Spleen (tissue), 11 donors: ENCODE measurements at regions not wholly inside any gene's neighbourhood (a gene's known extent, or its start where the extent isn't known, plus 50 kb on each side); places are given as distances from the start of the nearest gene placed in this dataset.

Experiments used
- DNase-seq: peaks from one replicate; pipeline ENCODE4 v3.0.0-alpha.2; 2020
- H3K27ac ChIP-seq, 8 donors: fragments of 200-600 bp; sonication (generic) in 7 of 8; 1 replicate in 4 of 8; 2 replicates in 4 of 8; pipeline versions ENCODE4 v1.5.0 to v1.8.0; 2016 to 2021; ENCODE audit warnings: inconsistent platforms in 4 of 8, mild to moderate bottlenecking in 4 of 8, moderate library complexity in 1 of 8
- H3K27me3 ChIP-seq, 7 donors: fragments of 200-600 bp; sonication (generic) in 6 of 7; replicated peaks in 1 of 7; 1 replicate in 4 of 7; 2 replicates in 3 of 7; pipeline versions ENCODE4 v1.5.0 to v1.8.0; 2016 to 2021; ENCODE audit warnings: inconsistent platforms in 3 of 7, mild to moderate bottlenecking in 1 of 7
- H3K36me3 ChIP-seq, 6 donors: fragments of 200-600 bp; sonication (generic) in 5 of 6; 1 replicate in 4 of 6; 2 replicates in 2 of 6; pipeline versions ENCODE4 v1.5.0 to v1.8.0; 2016 to 2021; ENCODE audit warnings: inconsistent platforms in 2 of 6
- H3K4me1 ChIP-seq, 6 donors: fragments of 200-600 bp; sonication (generic) in 5 of 6; 1 replicate in 3 of 6; 2 replicates in 3 of 6; pipeline versions ENCODE4 v1.5.0 to v1.8.0; 2016 to 2021; ENCODE audit warnings: inconsistent platforms in 3 of 6
- H3K4me3 ChIP-seq, 8 donors: fragments of 200-600 bp; sonication (generic) in 7 of 8; 1 replicate in 4 of 8; 2 replicates in 4 of 8; pipeline versions ENCODE4 v1.5.0 to v1.8.0; 2016 to 2021; ENCODE audit warnings: inconsistent platforms in 4 of 8, mild to moderate bottlenecking in 4 of 8, moderate library complexity in 2 of 8
- H3K9me3 ChIP-seq, 8 donors: fragments of 200-600 bp; sonication (generic) in 7 of 8; 1 replicate in 4 of 8; 2 replicates in 4 of 8; pipeline versions ENCODE4 v1.5.0 to v1.8.0; 2016 to 2021; ENCODE audit warnings: inconsistent platforms in 4 of 8
- POLR2A ChIP-seq, 3 donors: fragments of 450-650 bp; IDR thresholded peaks; one replicate each; pipeline ENCODE4 v1.5.1; 2017; ENCODE audit warnings: antibody characterized with exemption in 3 of 3, mild to moderate bottlenecking in 1 of 3
- POLR2AphosphoS5 ChIP-seq, 3 donors: sonication (generic); formaldehyde crosslinking; IDR thresholded peaks; one replicate each; pipeline ENCODE4 v1.5.1; 2017; ENCODE audit warnings: antibody characterized with exemption in 3 of 3
- WGBS, 5 donors: extraction: QIAGEN DNeasy Blood & Tissue Kit in 3 of 5; methylation state at CpG; one replicate each; pipeline versions ENCODE4 v1.1.5 to v1.1.7; 2013 to 2018; 5-methylcytosine and 5-hydroxymethylcytosine counted together
- intact Hi-C: fragments of 100-400 bp; cut with DNase I; formaldehyde crosslinking; loops from one replicate; pipeline ENCODE4 v1.15.0; 2023; ENCODE audit warnings: low total_unique reads
- TF ChIP-seq, protein P1 (sequence below), 11 experiments: fragments of 200-600 bp in 7 of 11; fragments of 450-650 bp in 4 of 11; sonication (generic) in 4 of 11; IDR thresholded peaks in 8 of 11; conservative IDR thresholded peaks in 3 of 11; 1 replicate in 7 of 11; 2 replicates in 4 of 11; pipeline versions ENCODE4 v1.4.0 to v1.8.0; 2016 to 2021; ENCODE audit warnings: antibody characterized with exemption in 11 of 11, inconsistent platforms in 4 of 11, mild to moderate bottlenecking in 1 of 11
- donor health status: healthy with polysubstance abuse.
- donor health status: DM: no; HTN: no; CAD: no; lungs with moderate emphysema.
- donor health status: DM: no; HTN: no; CAD: no.
- donor health status: Bipolar disorder and iron deficiency.
- donor health status: healthy.
- donor health status: DM: no; HTN: no; CAD: no.
- donor health status: DM: yes; HTN: yes; CAD: no.

DNA sequence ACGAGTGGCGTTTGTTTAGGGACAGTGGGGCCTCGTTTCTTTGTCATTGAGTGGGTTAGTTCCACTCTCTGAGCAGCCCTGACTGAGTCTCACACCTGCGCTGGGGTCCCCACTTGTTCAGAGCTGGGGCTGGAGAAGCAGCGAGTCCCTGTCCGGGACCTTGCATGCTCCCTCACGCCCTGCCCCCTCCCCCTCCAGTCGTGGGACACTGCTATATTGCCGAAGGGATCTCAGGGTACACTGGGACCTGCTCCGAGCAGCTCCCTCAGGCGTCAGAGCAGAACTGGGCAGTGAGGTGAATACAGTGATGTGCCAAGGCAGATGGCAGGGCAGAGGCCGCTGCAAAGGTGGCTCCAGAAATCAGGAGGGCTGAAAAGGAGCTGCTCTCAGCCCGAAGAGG lies 59.9 kb upstream of the KLF13 start:
- Histone ChIP-seq H3K27ac (peak overlapping the region; percentile 53 to 98 (median 93)), H3K9me3 (no peaks in the 10 kb centered on the region), H3K36me3 (no peaks in the 10 kb centered on the region), H3K4me3 (peak overlapping the region in 1 of 8 donors; percentile 59), H3K27me3 (no peaks in the 10 kb centered on the region), H3K4me1 (peaks cover 2 to 98% (median 67%) of the 10 kb centered on the region in 6 donors)
- DNase-seq: peak; percentile 89
- intact Hi-C loops: no loop called here
- 4 to 64% (median 42%) methylated on average over 5 to 13 of the region's 13 CpGs for WGBS, 5 donors
- TF ChIP-seq, protein P1, sequence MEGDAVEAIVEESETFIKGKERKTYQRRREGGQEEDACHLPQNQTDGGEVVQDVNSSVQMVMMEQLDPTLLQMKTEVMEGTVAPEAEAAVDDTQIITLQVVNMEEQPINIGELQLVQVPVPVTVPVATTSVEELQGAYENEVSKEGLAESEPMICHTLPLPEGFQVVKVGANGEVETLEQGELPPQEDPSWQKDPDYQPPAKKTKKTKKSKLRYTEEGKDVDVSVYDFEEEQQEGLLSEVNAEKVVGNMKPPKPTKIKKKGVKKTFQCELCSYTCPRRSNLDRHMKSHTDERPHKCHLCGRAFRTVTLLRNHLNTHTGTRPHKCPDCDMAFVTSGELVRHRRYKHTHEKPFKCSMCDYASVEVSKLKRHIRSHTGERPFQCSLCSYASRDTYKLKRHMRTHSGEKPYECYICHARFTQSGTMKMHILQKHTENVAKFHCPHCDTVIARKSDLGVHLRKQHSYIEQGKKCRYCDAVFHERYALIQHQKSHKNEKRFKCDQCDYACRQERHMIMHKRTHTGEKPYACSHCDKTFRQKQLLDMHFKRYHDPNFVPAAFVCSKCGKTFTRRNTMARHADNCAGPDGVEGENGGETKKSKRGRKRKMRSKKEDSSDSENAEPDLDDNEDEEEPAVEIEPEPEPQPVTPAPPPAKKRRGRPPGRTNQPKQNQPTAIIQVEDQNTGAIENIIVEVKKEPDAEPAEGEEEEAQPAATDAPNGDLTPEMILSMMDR (IDR thresholded peaks at IDR 0.05 in 8 of 11, conservative IDR thresholded peaks at IDR 0.05 in 3 of 11): no peak
- TF ChIP-seq POLR2AphosphoS5 (IDR thresholded peaks at IDR 0.05) (peak in 1 of 3 donors; percentile 46), POLR2A (IDR thresholded peaks at IDR 0.05) (no peak)

DNA sequence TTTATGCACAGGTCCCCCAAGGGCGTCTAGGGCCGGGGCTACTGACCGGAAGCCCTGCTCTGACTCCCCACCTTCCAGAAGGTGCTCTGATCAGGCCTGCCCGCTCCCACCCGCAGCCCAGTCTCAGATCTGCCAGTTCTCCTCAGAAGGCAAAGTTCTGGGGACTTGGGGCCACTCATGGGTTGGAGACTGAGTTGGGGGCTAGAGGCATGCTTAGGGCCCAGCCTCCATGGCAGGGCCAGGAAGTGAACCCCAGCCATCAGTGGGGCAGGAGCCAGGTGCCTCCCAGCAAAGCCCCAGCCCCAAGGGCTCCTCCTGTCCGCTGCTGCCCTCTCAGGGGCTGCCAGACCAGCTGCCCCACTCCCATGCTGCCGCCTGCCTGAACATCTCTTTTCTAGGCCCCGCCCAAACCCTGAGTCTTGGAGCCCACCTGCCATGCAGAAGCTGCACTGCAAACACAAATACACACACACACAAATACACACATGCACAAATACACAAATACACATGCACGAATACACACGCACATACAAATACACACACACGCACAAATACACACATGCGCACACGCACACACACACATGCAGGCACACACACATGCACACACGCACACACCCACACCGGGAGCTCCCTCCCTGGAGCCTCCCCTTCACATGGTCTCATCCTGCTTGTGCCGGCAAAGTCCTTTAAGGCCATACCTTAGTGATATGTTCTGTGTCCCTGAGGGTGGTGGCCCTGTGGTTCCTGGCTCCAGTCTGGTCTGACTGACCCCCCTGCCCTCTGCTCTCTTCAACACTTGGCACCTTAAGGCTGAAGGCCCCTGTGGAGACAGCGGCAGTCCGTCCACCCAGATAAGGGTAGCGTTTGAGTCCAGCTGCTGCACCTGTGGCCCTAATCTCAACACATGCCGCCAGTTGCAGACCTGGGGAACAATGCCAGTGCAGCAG lies 59.2 kb upstream of the KLF13 start:
- Histone ChIP-seq H3K4me1 (peaks cover 2 to 98% (median 61%) of the 10 kb centered on the region in 6 donors), H3K27ac (peak overlapping the region; percentile 53 to 98 (median 93))
- intact Hi-C loops: no loop called here

DNA sequence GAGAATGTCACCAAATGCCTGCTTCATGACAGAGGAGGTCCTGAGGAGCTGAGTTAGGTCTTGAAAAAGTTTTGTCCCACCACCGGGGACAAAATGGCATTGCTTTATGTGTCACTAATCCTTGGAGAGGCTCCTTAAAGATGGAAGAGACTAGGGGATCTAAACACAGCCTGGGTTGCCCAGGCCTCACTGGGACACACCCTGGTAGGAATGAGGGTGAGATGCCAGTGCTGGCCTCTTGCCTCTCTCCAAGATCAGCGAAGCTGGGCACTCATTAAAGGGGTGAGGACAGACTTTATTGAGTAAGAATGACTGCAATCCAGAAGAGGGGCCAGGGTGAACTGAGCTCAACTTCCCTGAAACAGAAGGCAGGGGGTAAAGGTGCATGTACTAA lies 58.5 kb upstream of the KLF13 start:
- DNase-seq: peak; percentile 70
- TF ChIP-seq, protein P1 (IDR thresholded peaks at IDR 0.05 in 8 of 11, conservative IDR thresholded peaks at IDR 0.05 in 3 of 11): peak in 1 of 11 experiments; percentile 14
- TF ChIP-seq POLR2A (IDR thresholded peaks at IDR 0.05) (no peak), POLR2AphosphoS5 (IDR thresholded peaks at IDR 0.05) (peak in 1 of 3 donors; percentile 40)
- Histone ChIP-seq H3K27me3 (no peaks in the 10 kb centered on the region), H3K36me3 (no peaks in the 10 kb centered on the region), H3K4me1 (peaks cover 2 to 98% (median 61%) of the 10 kb centered on the region in 6 donors), H3K27ac (peak overlapping the region in 7 of 8 donors; percentile 8 to 98 (median 93)), H3K9me3 (no peaks in the 10 kb centered on the region), H3K4me3 (peak overlapping the region in 1 of 8 donors; percentile 31)
- intact Hi-C loops: no loop called here
- 61 to 95% (median 66%) methylated on average over 2 of the region's 2 CpGs for WGBS, 5 donors

More for the DNA sequence above, 59.2 kb upstream of the KLF13 start:
- TF ChIP-seq POLR2A (IDR thresholded peaks at IDR 0.05): no peak
- TF ChIP-seq, protein P1 (IDR thresholded peaks at IDR 0.05 in 8 of 11, conservative IDR thresholded peaks at IDR 0.05 in 3 of 11): no peak
- TF ChIP-seq POLR2AphosphoS5 (IDR thresholded peaks at IDR 0.05): no peak
- WGBS, 5 donors: 80 to 89% (median 81%) methylated on average over 17 to 20 of the region's 20 CpGs
- no peaks in the 10 kb centered on the region for H3K36me3 ChIP-seq
- no peaks in the 10 kb centered on the region for H3K9me3 ChIP-seq
- DNase-seq: peak; percentile 81
- H3K27me3 ChIP-seq: no peaks in the 10 kb centered on the region
- peak overlapping the region in 1 of 8 donors; percentile 59 for H3K4me3 ChIP-seq
